H1 (cell line): ENCODE measurements at regions not wholly inside any gene's neighbourhood (a gene's known extent, or its start where the extent isn't known, plus 50 kb on each side); places are given as distances from the start of the nearest gene placed in this dataset.

ENCODE experiments used
- CHD7 ChIP-seq: fragments of 300-600 bp; sonication (generic); IDR thresholded peaks from 2 replicates; pipeline ENCODE4 v1.7.1; 2012; ENCODE audit warnings: low read length, moderate library complexity, mild to moderate bottlenecking, inconsistent platforms; ENCODE audit not compliant: insufficient replicate concordance
- MAX ChIP-seq: IDR thresholded peaks from 2 replicates; pipeline ENCODE4 v1.6.1; 2012; ENCODE audit warnings: inconsistent platforms
- POLR2A ChIP-seq, 2 experiments: IDR thresholded peaks; 1 replicate in 1 of 2; 2 replicates in 1 of 2; pipeline ENCODE4 v1.6.1; 2011; ENCODE audit warnings: low read depth in 2 of 2, low read length in 2 of 2, mild to moderate bottlenecking in 2 of 2; ENCODE audit errors: control extremely low read depth in 1 of 2

DNA sequence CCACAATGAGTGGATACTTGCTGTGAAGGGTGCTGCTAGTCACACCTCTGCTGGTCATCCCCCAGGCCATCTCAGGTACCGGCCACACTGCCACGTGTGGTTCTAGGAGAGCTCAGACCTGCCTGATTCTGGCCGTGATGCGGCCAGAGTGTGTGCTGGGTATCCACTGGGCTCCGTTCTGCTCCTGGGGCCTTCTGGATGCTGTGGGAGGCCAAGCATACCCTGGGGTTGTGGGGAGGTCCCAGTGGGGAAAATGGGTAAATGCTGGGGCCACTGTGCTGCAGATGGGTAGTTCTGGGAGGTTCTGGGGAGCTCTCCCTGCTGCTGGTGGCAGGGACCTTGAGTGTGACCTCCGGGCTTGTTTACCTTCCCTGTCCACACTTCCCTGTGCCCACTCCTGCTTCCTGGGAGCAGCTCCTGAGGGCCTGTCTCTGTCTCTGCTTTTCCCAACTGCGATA lies 318.4 kb downstream of the GLRX3 start (continued):
- TF ChIP-seq CHD7, result no peak
- TF ChIP-seq MAX, result no peak
- no peak for TF ChIP-seq POLR2A (IDR thresholded peaks at IDR 0.05; ENCODE audit: control extremely low read depth in 1 of 2, low read depth in 2 of 2, low read length in 2 of 2)
